ENCODE measurements at regions not wholly inside any gene's neighbourhood (a gene's known extent, or its start where the extent isn't known, plus 50 kb on each side); places are given as distances from the start of the nearest gene placed in this dataset.

- TF ChIP-seq POLR2AphosphoS5 (IDR thresholded peaks at IDR 0.05; ENCODE audit: low read depth, low read length) = no peak
- TF ChIP-seq, protein P1, sequence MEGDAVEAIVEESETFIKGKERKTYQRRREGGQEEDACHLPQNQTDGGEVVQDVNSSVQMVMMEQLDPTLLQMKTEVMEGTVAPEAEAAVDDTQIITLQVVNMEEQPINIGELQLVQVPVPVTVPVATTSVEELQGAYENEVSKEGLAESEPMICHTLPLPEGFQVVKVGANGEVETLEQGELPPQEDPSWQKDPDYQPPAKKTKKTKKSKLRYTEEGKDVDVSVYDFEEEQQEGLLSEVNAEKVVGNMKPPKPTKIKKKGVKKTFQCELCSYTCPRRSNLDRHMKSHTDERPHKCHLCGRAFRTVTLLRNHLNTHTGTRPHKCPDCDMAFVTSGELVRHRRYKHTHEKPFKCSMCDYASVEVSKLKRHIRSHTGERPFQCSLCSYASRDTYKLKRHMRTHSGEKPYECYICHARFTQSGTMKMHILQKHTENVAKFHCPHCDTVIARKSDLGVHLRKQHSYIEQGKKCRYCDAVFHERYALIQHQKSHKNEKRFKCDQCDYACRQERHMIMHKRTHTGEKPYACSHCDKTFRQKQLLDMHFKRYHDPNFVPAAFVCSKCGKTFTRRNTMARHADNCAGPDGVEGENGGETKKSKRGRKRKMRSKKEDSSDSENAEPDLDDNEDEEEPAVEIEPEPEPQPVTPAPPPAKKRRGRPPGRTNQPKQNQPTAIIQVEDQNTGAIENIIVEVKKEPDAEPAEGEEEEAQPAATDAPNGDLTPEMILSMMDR (IDR thresholded peaks at IDR 0.05) = no peak
- TF ChIP-seq SIN3A (IDR thresholded peaks at IDR 0.05; ENCODE audit: borderline replicate concordance, insufficient read depth, low read depth, low read length) = no peak
These were observed 354.6 kb downstream of the RAD51AP2 start for GRCh38 chr2:17163638-17164037.

Data from Panc1 (cell line).